Aorta (tissue), 5 donors: ENCODE measurements at regions not wholly inside any gene's neighbourhood (a gene's known extent, or its start where the extent isn't known, plus 50 kb on each side); places are given as distances from the start of the nearest gene placed in this dataset.

Source experiments
- ATAC-seq: fragments of 200-7000 bp; cut with Tn5 transposase; one replicate; pipeline ENCODE4 v1.9.1; 2022; ENCODE audit warnings: moderate library complexity; ENCODE audit not compliant: low FRiP score
- DNase-seq, 2 donors: peaks; one replicate each; pipeline ENCODE4 v3.0.0-alpha.2; 2020
- H3K27ac ChIP-seq, 2 donors: one replicate each; pipeline ENCODE4 v1.5.1; 2013; ENCODE audit warnings: low read length in 2 of 2, mild to moderate bottlenecking in 2 of 2, moderate library complexity in 2 of 2, control low read depth in 1 of 2, inconsistent platforms in 1 of 2, low read depth in 1 of 2
- H3K27me3 ChIP-seq, 2 donors: one replicate each; pipeline ENCODE4 v1.6.1; 2013; ENCODE audit warnings: control low read depth in 1 of 2, low read length in 1 of 2, mild to moderate bottlenecking in 1 of 2, moderate library complexity in 1 of 2; ENCODE audit not compliant: insufficient read depth in 2 of 2, control insufficient read depth in 1 of 2
- H3K36me3 ChIP-seq, 2 donors: one replicate each; pipeline ENCODE4 v1.6.1; 2013; ENCODE audit warnings: control low read depth in 1 of 2, low read length in 1 of 2, mild to moderate bottlenecking in 1 of 2; ENCODE audit not compliant: insufficient read depth in 2 of 2, control insufficient read depth in 1 of 2
- H3K4me1 ChIP-seq, 2 donors: one replicate each; pipeline ENCODE4 v1.6.1; 2013; ENCODE audit warnings: low read length in 2 of 2, control low read depth in 1 of 2, mild to moderate bottlenecking in 1 of 2, moderate library complexity in 1 of 2; ENCODE audit not compliant: insufficient read depth in 2 of 2, control insufficient read depth in 1 of 2
- H3K4me3 ChIP-seq, 2 donors: one replicate each; pipeline ENCODE4 v1.5.1; 2013; ENCODE audit warnings: low read length in 2 of 2, control low read depth in 1 of 2, mild to moderate bottlenecking in 1 of 2
- H3K9me3 ChIP-seq: one replicate; pipeline ENCODE4 v1.6.1; 2013; ENCODE audit warnings: mild to moderate bottlenecking, low read length; ENCODE audit not compliant: control insufficient read depth
- WGBS, 2 donors: extraction: QIAGEN DNeasy Blood & Tissue Kit; methylation state at CpG; one replicate each; pipeline ENCODE4 v1.1.7; 2013; 5-methylcytosine and 5-hydroxymethylcytosine counted together
- intact Hi-C, 2 donors: fragments of 100-400 bp; cut with DNase I; formaldehyde crosslinking; loops; one replicate each; pipeline versions ENCODE4 v1.14.2 to v1.15.0; 2022
- donor health status: healthy with polysubstance abuse.
- donor health status: Bipolar disorder and iron deficiency.
- donor health status: DM: no; HTN: no; CAD: no.
- donor health status: DM: no; HTN: no; CAD: no.
- donor health status: DM: yes; HTN: yes; CAD: no.

DNA sequence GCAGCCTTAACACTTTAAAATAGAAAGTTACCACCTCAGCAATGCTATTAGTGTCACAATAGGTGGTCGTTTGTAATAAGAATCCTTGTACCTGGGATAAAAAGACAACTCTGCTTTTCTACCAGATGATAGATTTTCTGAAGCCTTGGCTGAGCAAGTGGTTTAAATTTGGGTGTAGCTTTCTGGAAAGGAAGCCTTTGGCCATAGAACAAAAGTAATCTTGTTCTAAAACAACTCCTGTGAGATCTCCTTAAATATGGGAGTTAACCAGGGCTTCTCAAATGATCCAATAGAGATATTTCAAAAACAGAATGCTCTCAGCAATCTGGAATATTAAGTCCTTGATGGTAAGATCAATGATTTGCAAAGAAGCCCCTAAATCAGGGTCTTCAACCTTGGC lies 261.6 kb downstream of the ZNF516 start:
- Histone ChIP-seq H3K27me3 (no peaks in the 10 kb centered on the region), H3K4me3 (no peak overlapping the region), H3K4me1 (no peaks in the 10 kb centered on the region), H3K36me3 (no peaks in the 10 kb centered on the region), H3K9me3 (peaks cover 4% of the 10 kb centered on the region), H3K27ac (no peak overlapping the region)
- no peak for ATAC-seq
- no peak for DNase-seq
- intact Hi-C loops: no loop called here
- 65 to 67% methylated on average over 1 of the region's 1 CpG for WGBS, 2 donors

DNA sequence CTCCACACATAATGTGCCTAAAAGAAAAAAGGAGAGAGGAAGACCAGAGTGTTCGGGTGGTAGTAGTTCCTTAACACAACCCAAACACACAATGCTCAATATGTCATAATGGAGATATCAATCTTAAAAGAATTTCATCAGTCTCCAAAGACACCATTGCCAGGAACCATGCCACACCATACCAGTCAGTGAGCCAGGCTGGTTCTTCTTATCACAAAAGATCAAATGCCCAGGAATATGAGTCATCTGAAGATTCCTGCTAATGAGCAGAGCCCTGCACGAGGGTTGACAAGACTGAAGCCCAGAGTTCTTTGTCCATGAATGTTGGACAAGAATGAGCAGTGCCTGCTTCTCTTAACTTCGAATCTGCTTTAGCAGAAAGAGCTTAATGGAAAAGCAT lies 262.3 kb downstream of the ZNF516 start:
- no peaks in the 10 kb centered on the region for H3K4me1 ChIP-seq
- 55 to 59% methylated on average over 3 of the region's 3 CpGs for WGBS, 2 donors
- ATAC-seq: no peak
- no peaks in the 10 kb centered on the region for H3K36me3 ChIP-seq
- peaks cover 4% of the 10 kb centered on the region for H3K9me3 ChIP-seq
- DNase-seq: no peak
- H3K27me3 ChIP-seq: no peaks in the 10 kb centered on the region
- no peak overlapping the region for H3K27ac ChIP-seq
- intact Hi-C loops: no loop called here
- no peak overlapping the region for H3K4me3 ChIP-seq

DNA sequence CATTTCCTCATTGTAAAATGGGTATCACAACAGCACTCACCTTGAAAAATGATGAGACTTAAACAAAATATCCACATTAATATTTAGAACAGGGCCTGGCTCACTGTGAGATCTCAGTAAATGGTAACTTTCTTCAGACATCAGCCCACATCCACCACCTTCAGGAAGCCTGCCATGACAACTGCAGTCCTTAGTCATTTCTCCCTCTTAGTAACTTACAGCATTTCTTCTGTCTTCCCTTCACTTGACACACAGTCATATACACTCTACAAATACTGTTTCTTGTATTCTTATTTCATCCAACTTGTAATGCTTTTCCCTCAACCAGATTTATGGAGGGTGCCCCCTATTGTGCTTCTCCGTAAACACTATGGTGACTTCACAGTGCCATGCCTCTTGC lies 263.0 kb downstream of the ZNF516 start:
- Histone ChIP-seq H3K27me3 (no peaks in the 10 kb centered on the region), H3K36me3 (no peaks in the 10 kb centered on the region), H3K4me3 (no peak overlapping the region), H3K4me1 (no peaks in the 10 kb centered on the region), H3K9me3 (peaks cover under 1% of the 10 kb centered on the region), H3K27ac (no peak overlapping the region)
- ATAC-seq (no peak), DNase-seq (no peak)
- WGBS, 2 donors: 94 to 96% methylated on average over 1 of the region's 1 CpG
- intact Hi-C loops: no loop called here

DNA sequence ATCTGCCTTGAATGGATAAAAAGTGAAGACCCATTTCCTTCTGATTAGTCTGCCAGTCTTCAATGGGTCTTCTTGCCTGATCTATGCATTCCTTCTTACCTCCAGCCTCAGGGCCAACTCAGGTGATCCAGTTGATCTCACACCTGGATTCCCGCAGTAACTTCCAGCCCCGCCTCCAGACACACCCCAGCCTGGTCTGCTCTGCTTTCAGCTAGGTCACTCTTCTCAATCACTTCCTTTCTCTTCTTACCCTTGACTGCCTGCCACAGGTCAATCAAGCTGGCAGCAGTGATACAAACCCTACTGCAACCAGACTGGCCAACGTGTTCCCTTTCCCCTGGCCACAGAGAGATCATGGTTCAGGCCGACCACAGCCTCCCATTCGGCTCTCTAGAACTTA lies 263.6 kb downstream of the ZNF516 start:
- ATAC-seq (peak; percentile 38), DNase-seq (no peak)
- Histone ChIP-seq H3K27me3 (no peaks in the 10 kb centered on the region), H3K9me3 (no peaks in the 10 kb centered on the region), H3K4me1 (no peaks in the 10 kb centered on the region), H3K27ac (no peak overlapping the region), H3K36me3 (no peaks in the 10 kb centered on the region), H3K4me3 (no peak overlapping the region)
- intact Hi-C loops: no loop called here
- WGBS, 2 donors: 84 to 87% methylated on average over 5 of the region's 5 CpGs

DNA sequence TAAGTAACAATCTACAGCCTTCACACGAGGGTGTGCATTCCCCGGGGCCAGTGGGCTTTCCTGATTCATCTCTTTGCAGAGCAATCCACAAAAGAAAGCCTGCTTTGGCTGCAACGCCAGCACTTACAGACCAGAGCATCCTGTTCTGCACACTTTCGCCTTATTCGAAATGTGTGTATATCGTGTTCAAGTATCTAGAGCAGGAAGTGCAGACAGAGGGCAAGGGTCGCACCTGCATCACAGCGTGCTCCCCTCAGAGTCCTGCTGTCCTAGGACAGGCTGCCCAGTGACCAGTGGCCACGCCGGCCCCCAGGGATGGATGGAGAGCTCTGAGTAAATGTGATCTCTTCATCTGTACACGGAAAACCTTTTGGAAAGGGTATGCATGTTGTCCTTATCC lies 264.3 kb downstream of the ZNF516 start:
- no peak overlapping the region for H3K27ac ChIP-seq
- H3K4me3 ChIP-seq: no peak overlapping the region
- no peaks in the 10 kb centered on the region for H3K27me3 ChIP-seq
- ATAC-seq: no peak
- no peaks in the 10 kb centered on the region for H3K4me1 ChIP-seq
- intact Hi-C loops: no loop called here
- no peaks in the 10 kb centered on the region for H3K9me3 ChIP-seq
- DNase-seq: no peak
- H3K36me3 ChIP-seq: no peaks in the 10 kb centered on the region
- WGBS, 2 donors: 50 to 56% methylated on average over 11 of the region's 11 CpGs

DNA sequence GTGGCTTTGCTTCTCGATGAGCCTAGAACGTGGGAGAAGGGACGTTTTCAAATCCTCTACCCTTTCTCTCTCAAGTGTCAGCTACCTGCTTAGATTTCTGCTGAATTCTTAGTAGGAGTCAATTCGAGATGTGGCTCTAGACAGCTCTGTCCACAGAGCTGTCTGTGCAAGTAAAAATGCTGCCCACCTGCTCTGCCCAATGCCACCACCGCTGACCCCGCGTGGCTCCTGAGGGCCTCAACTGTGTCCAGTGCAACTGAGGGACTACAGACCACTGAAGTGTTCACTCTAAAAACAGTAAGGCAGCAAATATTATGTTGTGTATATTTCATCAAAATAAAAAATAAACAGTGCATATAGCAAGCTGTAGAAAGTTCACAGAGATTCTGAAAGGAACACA lies 266.3 kb downstream of the ZNF516 start:
- Histone ChIP-seq H3K27me3 (no peaks in the 10 kb centered on the region), H3K27ac (no peak overlapping the region), H3K4me3 (no peak overlapping the region), H3K4me1 (no peaks in the 10 kb centered on the region), H3K9me3 (peaks cover 2% of the 10 kb centered on the region), H3K36me3 (no peaks in the 10 kb centered on the region)
- 71 to 77% methylated on average over 7 of the region's 7 CpGs for WGBS, 2 donors
- DNase-seq (no peak), ATAC-seq (no peak)
- intact Hi-C loops: no loop called here

DNA sequence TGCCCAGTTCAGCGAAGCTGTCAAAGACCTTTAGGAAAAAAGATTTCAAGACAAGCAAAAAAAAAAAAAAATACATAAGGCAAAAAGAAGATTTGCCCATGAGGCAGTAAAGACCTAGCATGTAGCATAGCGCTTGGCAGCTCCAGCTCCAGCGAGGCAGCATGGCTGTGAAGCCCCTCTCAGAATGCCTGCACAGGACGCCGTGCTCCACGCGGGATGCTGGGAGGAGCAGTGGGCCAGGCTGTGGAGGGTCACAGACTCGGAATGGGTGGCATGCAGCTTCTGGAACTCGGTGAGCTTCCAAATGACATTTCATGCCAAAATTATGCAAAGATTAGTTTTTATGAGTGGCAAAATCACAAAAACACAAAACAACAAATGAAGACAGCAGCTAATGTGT lies 267.3 kb downstream of the ZNF516 start:
- intact Hi-C loops: no loop called here
- H3K36me3 ChIP-seq: no peaks in the 10 kb centered on the region
- no peaks in the 10 kb centered on the region for H3K4me1 ChIP-seq
- no peak overlapping the region for H3K27ac ChIP-seq
- WGBS, 2 donors: 74 to 75% methylated on average over 9 of the region's 9 CpGs
- DNase-seq (no peak), ATAC-seq (no peak)
- no peaks in the 10 kb centered on the region for H3K27me3 ChIP-seq
- H3K9me3 ChIP-seq: peaks cover 2% of the 10 kb centered on the region
- H3K4me3 ChIP-seq: no peak overlapping the region

DNA sequence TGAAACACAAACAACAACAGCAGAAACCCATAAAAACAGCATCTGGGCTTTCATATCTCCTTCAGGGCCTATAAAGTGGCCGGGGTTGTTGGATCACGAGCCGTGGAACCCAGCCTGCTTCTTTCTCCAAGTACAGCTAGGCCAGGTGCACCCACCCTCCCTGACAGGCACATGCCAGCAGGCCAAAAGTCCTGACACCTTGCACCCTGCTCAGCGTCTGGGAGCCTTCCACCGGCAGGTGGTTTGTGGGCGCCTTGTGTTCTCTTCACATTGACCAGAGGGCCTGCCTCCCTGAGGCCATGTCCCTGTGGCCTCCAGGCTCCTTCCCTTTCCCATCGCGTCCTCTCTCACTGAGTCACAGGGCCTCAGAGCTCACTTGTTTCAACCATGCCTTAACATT lies 271.6 kb downstream of the ZNF516 start:
- DNase-seq (no peak), ATAC-seq (no peak)
- Histone ChIP-seq H3K27me3 (no peaks in the 10 kb centered on the region), H3K4me1 (no peaks in the 10 kb centered on the region), H3K4me3 (no peak overlapping the region), H3K9me3 (peaks cover 2% of the 10 kb centered on the region), H3K36me3 (no peaks in the 10 kb centered on the region), H3K27ac (no peak overlapping the region)
- intact Hi-C loops: no loop called here
- 88 to 90% methylated on average over 8 of the region's 8 CpGs for WGBS, 2 donors

DNA sequence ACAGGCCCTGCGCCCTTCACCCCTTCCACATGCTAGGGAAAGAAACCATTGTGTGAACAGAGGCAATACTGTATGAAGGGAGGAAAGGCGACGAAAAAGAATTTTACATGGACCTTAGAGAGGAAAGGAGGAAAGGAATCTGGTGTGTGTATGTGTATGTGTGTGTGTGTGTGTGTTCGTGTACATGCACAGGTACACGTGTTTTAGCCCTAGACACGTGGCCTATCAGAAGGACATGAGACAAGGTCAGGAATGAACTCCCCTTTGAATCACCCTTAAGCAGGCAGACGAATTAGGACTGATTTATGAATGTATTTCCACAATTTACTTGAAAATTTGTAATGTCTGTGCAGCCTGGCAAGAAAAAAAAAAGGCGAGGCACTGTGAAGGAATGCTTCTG lies 276.0 kb downstream of the ZNF516 start:
- no peak for ATAC-seq
- WGBS, 2 donors: 72 to 75% methylated on average over 8 of the region's 8 CpGs
- intact Hi-C loops: no loop called here
- Histone ChIP-seq H3K4me1 (no peaks in the 10 kb centered on the region), H3K27me3 (no peaks in the 10 kb centered on the region), H3K36me3 (no peaks in the 10 kb centered on the region), H3K9me3 (peaks cover 4% of the 10 kb centered on the region), H3K4me3 (no peak overlapping the region), H3K27ac (no peak overlapping the region)
- DNase-seq: no peak
